Central memory CD8-positive, alpha-beta T cell (primary cell): ENCODE measurements at regions not wholly inside any gene's neighbourhood (a gene's known extent, or its start where the extent isn't known, plus 50 kb on each side); places are given as distances from the start of the nearest gene placed in this dataset.

ENCODE experiments used
- ATAC-seq: fragments of 150-1000 bp; cut with Tn5 transposase; replicated peaks from 2 replicates; pipeline ENCODE4 v1.10.0; 2022; ENCODE audit warnings: mild to moderate bottlenecking, moderate FRiP score, moderate number of reproducible peaks; ENCODE audit not compliant: poor library complexity, severe bottlenecking; ENCODE audit errors: extremely low read depth
- DNase-seq, 2 donors: peaks; one replicate each; pipeline ENCODE4 v3.0.0; 2021; ENCODE audit warnings: low spot score in 2 of 2
- H3K27ac Mint-ChIP-seq: one replicate; pipeline ENCODE4 v1.8.0; 2022; ENCODE audit warnings: low read depth, mild to moderate bottlenecking, moderate library complexity, mixed read lengths
- H3K27me3 Mint-ChIP-seq: one replicate; pipeline ENCODE4 v1.8.0; 2022; ENCODE audit warnings: mixed read lengths
- H3K36me3 Mint-ChIP-seq: one replicate; pipeline ENCODE4 v1.8.0; 2022; ENCODE audit warnings: mild to moderate bottlenecking, moderate library complexity, mixed read lengths; ENCODE audit not compliant: insufficient read depth
- H3K4me1 Mint-ChIP-seq: one replicate; pipeline ENCODE4 v1.8.0; 2022; ENCODE audit warnings: mixed read lengths
- H3K4me3 Mint-ChIP-seq: one replicate; pipeline ENCODE4 v1.8.0; 2022; ENCODE audit warnings: mild to moderate bottlenecking, moderate library complexity, mixed read lengths
- H3K9me3 Mint-ChIP-seq: one replicate; pipeline ENCODE4 v1.8.0; 2022; ENCODE audit warnings: mixed read lengths

- no peaks in the 10 kb centered on the region for H3K4me1 Mint-ChIP-seq
- DNase-seq = no peak
- no peaks in the 10 kb centered on the region for H3K9me3 Mint-ChIP-seq
- no peak for ATAC-seq
- peaks cover 2% of the 10 kb centered on the region for H3K36me3 Mint-ChIP-seq
- H3K27ac Mint-ChIP-seq = no peak overlapping the region
- peaks cover 29% of the 10 kb centered on the region for H3K27me3 Mint-ChIP-seq
- no peak overlapping the region for H3K4me3 Mint-ChIP-seq
Observed at GRCh38 chr15:88403351-88403791, 63.8 kb downstream of the MRPL46 start.

- no peak for ATAC-seq
- no peak overlapping the region for H3K27ac Mint-ChIP-seq
- H3K4me1 Mint-ChIP-seq = no peaks in the 10 kb centered on the region
- H3K4me3 Mint-ChIP-seq = no peak overlapping the region
- H3K9me3 Mint-ChIP-seq = no peaks in the 10 kb centered on the region
- peaks cover 2% of the 10 kb centered on the region for H3K36me3 Mint-ChIP-seq
- DNase-seq = no peak
- peaks cover 30% of the 10 kb centered on the region for H3K27me3 Mint-ChIP-seq
Observed at GRCh38 chr15:88401996-88402656, 65.1 kb downstream of the MRPL46 start.

- peaks cover 2% of the 10 kb centered on the region for H3K36me3 Mint-ChIP-seq
- ATAC-seq = no peak
- H3K4me3 Mint-ChIP-seq = no peak overlapping the region
- no peaks in the 10 kb centered on the region for H3K4me1 Mint-ChIP-seq
- H3K27me3 Mint-ChIP-seq = peaks cover 35% of the 10 kb centered on the region
- DNase-seq = no peak
- no peak overlapping the region for H3K27ac Mint-ChIP-seq
- H3K9me3 Mint-ChIP-seq = no peaks in the 10 kb centered on the region
Observed at GRCh38 chr15:88401251-88401995, 65.8 kb downstream of the MRPL46 start.

- H3K4me3 Mint-ChIP-seq = no peak overlapping the region
Observed at GRCh38 chr15:88400591-88401250, 66.5 kb downstream of the MRPL46 start.

GRCh38 chr15:88400084-88400483 is 67.1 kb downstream of the MRPL46 start:
- H3K27ac Mint-ChIP-seq = no peak overlapping the region
- H3K4me1 Mint-ChIP-seq = no peaks in the 10 kb centered on the region
- DNase-seq = no peak
- H3K4me3 Mint-ChIP-seq = no peak overlapping the region
- peaks cover 47% of the 10 kb centered on the region for H3K27me3 Mint-ChIP-seq
- H3K36me3 Mint-ChIP-seq = peaks cover 2% of the 10 kb centered on the region
- ATAC-seq = no peak
- no peaks in the 10 kb centered on the region for H3K9me3 Mint-ChIP-seq

More at GRCh38 chr15:88400591-88401250, 66.5 kb downstream of the MRPL46 start:
- Mint-ChIP-seq H3K36me3 (peaks cover 2% of the 10 kb centered on the region), H3K27ac (no peak overlapping the region), H3K27me3 (peaks cover 42% of the 10 kb centered on the region), H3K4me1 (no peaks in the 10 kb centered on the region), H3K9me3 (no peaks in the 10 kb centered on the region)
- ATAC-seq (no peak), DNase-seq (no peak)

- Mint-ChIP-seq H3K36me3 (peaks cover 2% of the 10 kb centered on the region), H3K4me3 (no peak overlapping the region), H3K9me3 (no peaks in the 10 kb centered on the region), H3K4me1 (no peaks in the 10 kb centered on the region), H3K27ac (no peak overlapping the region), H3K27me3 (peaks cover 47% of the 10 kb centered on the region)
- no peak for ATAC-seq
- no peak for DNase-seq
Observed at GRCh38 chr15:88399021-88399685, 68.0 kb downstream of the MRPL46 start.

- Mint-ChIP-seq H3K27me3 (peaks cover 45% of the 10 kb centered on the region), H3K27ac (no peak overlapping the region), H3K4me3 (no peak overlapping the region), H3K36me3 (no peaks in the 10 kb centered on the region), H3K4me1 (no peaks in the 10 kb centered on the region), H3K9me3 (no peaks in the 10 kb centered on the region)
- ATAC-seq (no peak), DNase-seq (no peak)
Observed at GRCh38 chr15:88398011-88398410, 69.2 kb downstream of the MRPL46 start.

- no peak for DNase-seq
- H3K9me3 Mint-ChIP-seq = no peaks in the 10 kb centered on the region
- no peaks in the 10 kb centered on the region for H3K36me3 Mint-ChIP-seq
- no peak for ATAC-seq
- no peaks in the 10 kb centered on the region for H3K4me1 Mint-ChIP-seq
- peaks cover 45% of the 10 kb centered on the region for H3K27me3 Mint-ChIP-seq
- H3K4me3 Mint-ChIP-seq = no peak overlapping the region
- no peak overlapping the region for H3K27ac Mint-ChIP-seq
Observed at GRCh38 chr15:88397506-88397905, 69.7 kb downstream of the MRPL46 start.

GRCh38 chr15:88395872-88396781 is 71.1 kb downstream of the MRPL46 start:
- DNase-seq = no peak
- no peaks in the 10 kb centered on the region for H3K36me3 Mint-ChIP-seq
- H3K27me3 Mint-ChIP-seq = peaks cover 50% of the 10 kb centered on the region
- H3K27ac Mint-ChIP-seq = no peak overlapping the region
- no peak for ATAC-seq
- no peak overlapping the region for H3K4me3 Mint-ChIP-seq
- no peaks in the 10 kb centered on the region for H3K4me1 Mint-ChIP-seq
- H3K9me3 Mint-ChIP-seq = no peaks in the 10 kb centered on the region

- no peak overlapping the region for H3K4me3 Mint-ChIP-seq
- H3K9me3 Mint-ChIP-seq = no peaks in the 10 kb centered on the region
- DNase-seq (no peak), ATAC-seq (no peak)
- peaks cover 57% of the 10 kb centered on the region for H3K27me3 Mint-ChIP-seq
- no peaks in the 10 kb centered on the region for H3K4me1 Mint-ChIP-seq
- no peak overlapping the region for H3K27ac Mint-ChIP-seq
- H3K36me3 Mint-ChIP-seq = no peaks in the 10 kb centered on the region
Observed at GRCh38 chr15:88395241-88395640, 71.9 kb downstream of the MRPL46 start.

- Mint-ChIP-seq H3K9me3 (no peaks in the 10 kb centered on the region), H3K36me3 (no peaks in the 10 kb centered on the region), H3K4me1 (no peaks in the 10 kb centered on the region), H3K27me3 (peaks cover 63% of the 10 kb centered on the region), H3K4me3 (no peak overlapping the region), H3K27ac (no peak overlapping the region)
- DNase-seq = no peak
- ATAC-seq = no peak
Observed at GRCh38 chr15:88394553-88395145, 72.5 kb downstream of the MRPL46 start.
